ENCODE measurements at regions not wholly inside any gene's neighbourhood (a gene's known extent, or its start where the extent isn't known, plus 50 kb on each side); places are given as distances from the start of the nearest gene placed in this dataset.

DNA sequence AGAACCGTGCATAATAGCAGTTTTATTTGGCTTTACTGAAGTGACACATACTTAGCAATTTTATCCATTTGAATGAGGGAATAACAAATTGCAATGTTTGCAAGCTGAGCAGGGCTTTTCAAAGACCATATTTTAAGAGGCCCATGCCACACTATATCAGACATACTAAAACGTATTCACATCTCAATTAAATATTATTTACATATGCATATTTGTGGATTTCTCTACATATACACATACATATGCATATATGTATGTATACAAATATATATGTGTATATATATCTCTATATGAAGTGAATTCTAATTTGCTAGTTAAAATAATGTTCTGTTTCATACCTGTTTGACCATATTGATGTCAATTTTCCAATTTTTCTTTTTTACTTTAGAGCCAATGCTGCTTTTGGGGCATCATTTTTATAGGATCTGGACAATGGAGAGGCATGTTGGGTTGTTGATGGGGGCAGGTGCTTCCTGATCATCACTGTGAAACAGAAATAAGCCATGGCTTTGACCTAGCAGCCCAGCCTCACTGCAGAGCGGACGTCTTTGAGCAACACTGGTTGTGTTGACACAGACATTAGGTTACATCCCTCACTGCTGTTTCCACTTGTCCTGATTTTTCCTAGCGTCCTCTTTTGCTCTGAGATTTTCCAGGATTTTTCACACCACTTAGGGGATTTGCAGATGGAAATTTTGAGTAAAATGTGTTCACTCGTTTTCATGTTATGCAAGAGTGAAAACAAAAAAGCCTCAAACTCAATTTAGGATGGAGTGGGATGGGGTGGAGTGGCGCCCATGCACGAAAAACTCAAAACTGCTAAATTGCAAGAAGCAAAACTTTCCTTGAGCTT, 56.9 kb downstream of the RDH14 start:
- DNase-seq, result no peak

DNA sequence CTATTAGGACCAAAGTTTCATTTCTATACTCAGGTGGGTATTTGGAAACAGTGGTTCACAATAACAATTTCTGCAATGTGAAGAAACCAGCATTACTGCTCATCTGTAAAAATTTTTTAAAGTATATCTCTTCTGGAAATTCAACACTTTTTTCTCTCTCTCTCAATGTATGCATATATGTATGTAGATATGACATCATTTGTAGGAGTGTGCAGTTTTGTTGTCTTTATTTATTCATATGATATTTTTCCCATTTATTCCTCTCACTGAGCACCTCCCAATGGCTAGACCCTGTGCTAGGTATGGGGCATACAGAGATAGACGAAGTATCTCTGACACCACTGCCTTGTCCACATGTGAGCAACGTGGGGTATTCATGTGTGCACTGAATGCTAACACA, 58.3 kb downstream of the RDH14 start:
- DNase-seq, result no peak

DNA sequence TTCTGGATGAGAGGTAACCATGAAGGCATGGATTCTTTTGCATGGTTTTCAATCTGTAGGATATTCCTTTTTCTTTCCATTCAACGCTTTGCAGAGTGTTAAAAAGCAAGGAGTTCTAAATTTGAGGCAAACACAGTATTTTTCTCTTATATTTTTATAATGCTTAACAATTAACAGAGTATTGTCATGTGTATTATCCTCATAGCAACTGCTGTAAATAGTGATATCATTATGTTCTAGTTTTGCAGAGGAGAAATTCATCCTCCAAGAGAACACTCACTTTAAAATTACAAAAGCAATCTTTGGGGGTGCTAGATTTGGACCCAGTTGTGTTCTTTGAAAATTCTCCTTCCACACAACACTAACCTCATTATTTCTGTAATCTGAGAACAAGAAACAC, 58.7 kb downstream of the RDH14 start:
- DNase-seq, result no peak

DNA sequence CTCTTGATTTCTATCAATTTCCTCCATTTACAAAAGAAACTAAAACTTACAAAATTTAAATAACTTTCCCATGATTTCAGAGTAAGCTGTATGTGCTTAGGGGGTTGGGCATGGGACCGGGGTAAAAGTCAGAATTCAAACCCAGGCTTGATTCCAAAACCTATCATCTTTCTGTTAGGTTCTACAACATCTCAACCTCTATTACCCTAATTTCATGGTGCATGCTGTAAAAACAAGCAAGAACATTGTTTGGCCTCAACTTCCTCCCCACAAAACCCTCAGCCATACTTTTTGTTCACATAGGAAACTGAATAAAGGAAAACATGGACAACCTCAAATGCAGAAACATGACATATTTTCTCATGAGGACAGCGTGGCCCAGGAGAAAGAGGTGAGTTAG, 59.3 kb downstream of the RDH14 start:
- no peak for DNase-seq

DNA sequence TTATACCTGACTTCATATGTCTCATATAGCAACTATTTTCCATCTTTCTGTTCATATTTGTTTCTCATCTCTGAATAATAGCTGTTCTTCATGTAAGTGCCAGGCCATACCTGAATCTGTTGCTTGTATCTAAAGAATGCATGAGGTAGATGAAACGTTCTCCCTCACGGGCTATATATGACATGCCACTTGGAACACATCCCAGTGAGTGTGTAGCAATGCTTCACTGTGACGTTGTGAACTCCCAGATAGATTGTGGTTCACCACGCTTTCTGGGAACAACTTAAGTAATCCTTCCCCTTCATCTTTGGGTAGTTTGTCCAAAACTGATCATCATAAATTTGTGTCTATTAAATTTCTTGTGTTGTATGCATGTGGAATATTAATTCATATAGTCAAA, 60.1 kb downstream of the RDH14 start:
- DNase-seq, result no peak

DNA sequence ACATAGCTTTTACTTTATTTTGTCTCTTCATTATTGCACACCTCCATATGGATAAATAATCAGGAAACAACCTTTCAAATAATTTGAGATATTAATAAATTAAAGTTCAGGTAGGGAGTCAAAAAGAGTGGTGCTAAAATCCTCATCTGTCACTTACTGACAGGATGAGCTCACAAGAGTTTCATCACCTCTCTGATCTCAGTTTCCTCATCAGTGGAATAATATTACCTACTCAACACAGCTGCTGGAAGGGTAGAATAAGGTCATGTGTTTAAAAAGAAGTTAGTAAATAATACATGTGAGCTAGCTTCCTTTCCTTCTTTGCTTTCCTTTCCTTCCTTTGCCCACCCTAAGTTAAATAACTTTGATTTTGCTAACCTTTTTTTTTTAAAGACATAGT, 61.9 kb downstream of the RDH14 start:
- DNase-seq, result no peak

DNA sequence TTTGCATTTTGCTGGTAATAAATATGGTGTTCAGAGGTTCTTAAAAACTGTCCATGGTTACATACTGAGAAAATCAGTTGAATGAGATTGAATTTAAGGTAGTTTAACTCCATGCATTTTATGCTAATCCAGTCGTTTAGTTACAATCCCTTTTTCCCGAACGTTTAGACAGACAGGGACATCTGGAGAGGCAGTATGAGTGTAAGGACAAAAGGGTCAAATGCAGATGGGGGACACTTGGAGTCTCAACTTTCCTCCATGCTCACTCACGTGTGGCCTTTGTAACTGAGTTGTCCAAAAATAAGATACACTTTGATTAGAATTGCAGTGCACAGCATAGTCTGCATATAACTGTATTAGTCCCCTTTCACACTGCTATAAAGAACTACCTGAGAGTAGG, 63.9 kb downstream of the RDH14 start:
- DNase-seq, result no peak

DNA sequence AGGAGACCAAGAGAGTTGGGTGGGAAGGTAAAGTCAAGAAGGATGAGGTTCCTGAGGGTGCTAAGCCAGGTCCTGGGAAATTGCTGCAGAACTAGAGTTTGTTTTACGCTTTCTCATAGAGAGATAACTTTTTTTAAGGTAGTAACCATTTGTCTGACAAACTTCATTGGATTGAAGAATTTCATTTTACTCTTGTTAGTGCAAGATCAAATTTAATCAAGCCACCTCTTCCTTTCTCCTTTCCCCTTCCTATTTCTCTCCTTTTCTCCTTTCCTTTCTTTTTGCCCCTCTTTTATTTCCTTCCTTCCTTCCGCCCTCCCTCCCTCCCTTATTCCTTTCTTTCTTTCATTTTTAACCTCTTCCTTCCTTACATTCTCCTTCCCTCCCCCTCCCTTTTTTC, 65.4 kb downstream of the RDH14 start:
- no peak for DNase-seq

DNA sequence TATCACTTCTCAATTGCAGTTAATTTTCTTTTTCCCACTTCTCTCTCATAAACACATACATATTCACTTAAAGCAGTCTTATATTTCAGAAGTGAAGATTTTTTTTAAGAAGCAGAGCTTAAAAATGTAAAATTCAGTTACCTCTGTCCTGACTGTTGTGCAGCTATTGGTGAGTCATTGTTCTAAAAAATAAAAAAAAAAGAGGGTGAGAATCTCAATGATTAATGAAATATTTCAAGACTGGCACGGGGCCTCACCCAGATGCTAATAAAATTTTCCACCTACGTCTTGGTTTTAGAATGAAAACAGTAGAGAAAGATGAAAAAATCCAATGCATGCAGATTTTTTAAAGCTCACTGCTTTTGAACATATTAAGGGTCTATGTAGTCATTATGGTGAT, 67.7 kb downstream of the RDH14 start:
- no peak for DNase-seq

DNA sequence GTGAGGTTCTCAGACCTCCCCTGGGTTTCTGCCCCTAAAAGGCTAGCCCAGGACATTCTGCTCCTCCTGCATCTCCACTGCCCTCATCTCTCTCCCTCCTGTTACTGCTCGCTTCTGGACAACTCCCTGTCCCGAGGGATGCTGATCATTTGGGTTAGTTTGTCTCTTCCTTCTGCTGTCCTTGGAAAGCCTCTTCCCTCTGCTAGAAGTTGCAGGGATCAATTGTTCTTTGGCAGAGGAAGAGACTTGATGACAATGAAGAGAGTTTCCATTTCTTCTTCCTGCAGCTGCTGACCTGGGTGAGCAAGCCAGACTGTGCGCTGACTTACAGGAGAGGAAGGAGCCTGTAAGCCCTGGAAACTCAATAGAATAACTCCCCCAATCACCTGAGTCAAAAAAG, 68.9 kb downstream of the RDH14 start:
- DNase-seq, result no peak

DNA sequence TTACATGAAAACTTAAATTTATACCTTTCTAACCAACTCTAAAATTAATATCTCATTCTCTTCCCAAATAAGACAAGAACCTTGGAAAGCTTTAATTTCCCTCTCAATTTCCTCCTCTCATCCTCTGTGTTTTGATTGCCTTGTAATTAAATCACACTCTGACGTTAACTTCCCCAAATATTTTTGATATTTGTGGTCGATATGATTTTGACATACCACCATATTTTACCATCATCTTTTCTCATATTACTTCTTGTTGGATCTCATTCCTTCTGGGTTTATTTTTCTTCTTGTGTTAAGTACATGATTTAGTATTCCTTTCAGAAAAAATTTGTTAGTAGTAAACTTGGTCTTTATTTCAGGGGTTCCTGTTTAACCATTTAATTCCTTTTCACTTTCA, 69.6 kb downstream of the RDH14 start:
- no peak for DNase-seq

DNA sequence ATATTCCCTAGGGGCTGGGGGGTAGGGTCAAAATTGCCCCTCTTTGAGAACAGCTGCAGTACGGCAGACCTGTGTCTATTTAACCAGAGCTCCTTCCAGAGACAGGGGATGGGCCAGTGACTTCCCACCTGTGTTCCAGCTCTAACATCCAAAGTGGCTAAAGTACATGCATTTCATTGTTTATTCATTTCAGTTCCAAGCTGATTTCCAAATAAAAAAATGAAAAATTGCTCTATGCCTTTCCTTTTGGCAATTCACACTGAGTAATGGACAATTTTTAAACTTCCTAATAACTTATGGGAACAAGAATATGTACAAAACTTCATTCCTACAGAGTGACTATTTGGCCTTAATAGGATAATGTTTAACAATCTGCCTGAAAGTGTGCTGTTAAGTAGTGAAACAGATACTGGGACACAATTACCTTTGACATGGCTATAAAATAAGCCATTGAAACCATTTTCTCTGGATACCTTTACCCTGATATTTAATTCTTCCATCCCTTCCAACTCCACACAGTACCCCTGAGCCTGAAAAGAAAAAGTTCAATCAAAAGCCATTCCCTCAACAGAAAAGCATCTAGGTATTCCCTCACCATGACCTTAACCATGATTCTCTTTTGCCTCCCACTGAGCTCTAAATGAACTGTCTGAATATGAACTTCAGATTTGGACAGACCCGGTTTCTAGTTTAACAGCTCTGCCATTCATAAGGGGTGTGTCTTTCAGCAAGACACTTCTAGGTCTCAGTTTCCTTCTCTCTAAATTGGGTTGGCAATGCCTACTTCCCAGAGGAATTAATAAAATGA, 73.1 kb downstream of the RDH14 start:
- no peak for DNase-seq

DNA sequence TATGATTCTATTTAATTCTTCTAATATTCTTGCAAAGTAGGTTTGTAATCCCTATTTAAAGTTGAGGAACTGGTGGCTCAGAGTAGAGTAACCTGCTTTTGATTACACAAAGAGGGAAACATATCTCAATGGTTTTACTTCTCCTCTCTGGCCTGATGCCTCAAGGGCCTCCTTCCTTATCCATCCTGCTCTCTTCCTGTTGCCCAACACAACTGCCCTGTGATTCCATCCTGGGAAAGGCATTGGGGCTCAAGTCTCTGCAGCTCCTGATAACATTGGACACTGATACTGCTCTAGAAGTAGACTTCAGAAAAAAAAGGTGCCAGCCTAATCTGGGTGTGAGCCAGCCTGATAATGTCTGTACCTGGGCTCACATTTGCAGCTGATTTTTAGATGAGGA, 75.8 kb downstream of the RDH14 start:
- DNase-seq, result no peak

DNA sequence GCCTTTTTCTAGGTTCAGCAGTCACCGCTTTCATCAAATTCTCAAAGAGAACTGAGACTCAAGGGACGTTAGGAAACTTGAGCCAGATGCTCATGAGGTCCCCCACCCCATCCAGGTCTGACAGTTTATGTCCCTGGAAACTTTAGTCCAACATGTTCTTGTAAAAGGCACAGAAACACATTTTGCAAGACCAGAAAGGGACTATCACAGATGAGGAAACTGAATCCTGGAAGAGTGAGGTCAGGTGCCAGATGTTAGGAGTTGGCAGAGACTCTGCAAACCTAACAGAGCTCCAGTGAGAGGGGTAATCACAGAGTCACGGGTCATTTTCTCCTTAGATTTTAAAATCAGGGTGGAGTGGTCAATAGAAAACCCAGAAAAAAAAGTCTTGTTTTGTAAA, 76.6 kb downstream of the RDH14 start:
- DNase-seq, result no peak

DNA sequence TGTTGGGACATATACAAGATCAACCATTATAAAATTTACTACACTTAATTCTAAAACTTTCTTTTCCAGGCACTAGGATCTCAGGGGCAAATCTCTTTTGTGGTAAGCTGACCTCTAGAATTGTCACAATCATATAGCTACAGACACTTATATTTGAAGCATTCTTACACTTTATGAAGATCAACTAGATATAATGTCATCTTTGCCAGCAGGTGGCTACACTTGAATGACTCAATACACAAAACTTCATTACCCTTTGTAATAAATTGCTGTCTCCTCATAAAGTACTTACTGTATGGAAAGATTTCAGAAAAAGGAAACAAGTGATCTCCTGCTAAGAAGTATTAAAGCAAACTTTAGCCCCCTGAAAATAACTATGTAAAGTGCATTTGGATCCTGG, 77.8 kb downstream of the RDH14 start:
- no peak for DNase-seq

DNA sequence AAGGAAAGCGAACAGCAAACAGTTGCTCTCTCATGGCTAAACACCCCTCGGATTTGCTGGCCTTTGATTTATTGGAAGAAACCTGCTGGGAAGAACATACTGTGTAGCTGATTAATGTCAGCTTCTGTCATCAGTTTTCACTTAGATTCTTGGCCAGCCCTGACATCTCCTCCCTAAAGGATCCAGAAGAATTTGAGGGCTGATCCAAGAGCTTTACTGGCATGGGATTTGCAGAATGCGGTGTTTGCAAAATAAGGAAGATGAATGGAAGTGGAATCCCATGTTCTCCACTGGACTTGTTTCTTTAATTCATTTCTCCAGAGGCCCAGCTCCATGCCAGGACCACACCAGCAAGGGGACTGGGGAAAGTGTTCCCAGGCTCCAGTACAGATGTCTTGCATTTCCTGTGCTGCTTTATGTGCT, 80.5 kb downstream of the RDH14 start:
- no peak for DNase-seq

DNA sequence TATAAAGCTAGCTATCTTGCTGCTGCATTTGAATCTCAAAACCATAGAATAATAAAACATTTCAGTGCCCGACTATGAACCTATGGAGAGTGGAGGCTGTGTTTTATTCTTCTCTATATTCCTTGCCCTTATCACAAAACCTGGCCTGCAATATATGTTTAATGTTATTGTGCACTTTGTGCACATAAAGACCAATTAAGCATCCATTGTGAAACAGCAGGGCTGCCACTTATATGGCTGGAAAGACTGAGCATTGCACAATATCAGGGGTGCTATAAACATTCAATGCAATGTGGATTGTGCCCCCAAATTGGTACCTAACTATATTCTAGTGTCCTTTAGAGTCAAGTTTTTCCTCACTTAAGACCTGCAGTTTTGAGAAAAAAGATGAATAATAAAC, 83.2 kb downstream of the RDH14 start:
- no peak for DNase-seq

DNA sequence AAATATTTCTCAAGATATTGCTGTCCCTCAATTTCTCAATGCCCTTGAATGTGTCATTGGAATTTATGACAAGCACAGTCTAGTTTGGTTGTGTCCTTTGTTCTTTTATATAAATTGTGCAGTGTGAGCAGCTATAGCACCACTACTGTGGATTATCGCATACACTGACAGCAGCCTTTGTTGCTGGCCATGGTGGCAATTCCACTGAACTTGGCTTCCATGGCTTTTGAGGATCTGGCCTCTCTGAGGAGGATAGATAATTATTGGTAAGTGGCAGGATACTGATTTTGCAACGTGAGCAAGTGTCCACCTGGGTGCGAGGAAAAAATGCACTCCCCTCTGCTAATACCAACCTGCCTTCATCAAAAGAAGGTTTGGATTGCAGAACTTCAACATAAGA, 84.0 kb downstream of the RDH14 start:
- DNase-seq, result no peak

DNA sequence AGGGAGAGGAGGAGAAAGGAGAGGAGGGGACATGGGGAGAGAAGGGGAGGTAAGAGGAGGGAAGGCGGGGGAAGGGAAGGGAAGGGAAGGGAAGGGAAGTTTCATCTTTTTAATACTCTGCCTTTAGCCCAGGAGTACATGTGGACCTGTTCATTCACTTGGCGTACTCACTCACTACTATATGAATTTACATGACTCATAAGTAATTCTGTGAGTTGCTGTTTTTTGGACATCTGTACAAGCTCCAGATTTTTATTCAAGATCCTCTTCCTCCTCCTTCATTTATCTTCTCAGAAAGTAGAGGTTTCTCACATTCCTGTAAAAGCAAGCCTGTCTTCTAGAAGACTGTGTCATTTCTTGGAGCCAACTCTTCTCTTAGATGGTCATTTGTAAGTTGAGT, 84.6 kb downstream of the RDH14 start:
- DNase-seq, result no peak

DNA sequence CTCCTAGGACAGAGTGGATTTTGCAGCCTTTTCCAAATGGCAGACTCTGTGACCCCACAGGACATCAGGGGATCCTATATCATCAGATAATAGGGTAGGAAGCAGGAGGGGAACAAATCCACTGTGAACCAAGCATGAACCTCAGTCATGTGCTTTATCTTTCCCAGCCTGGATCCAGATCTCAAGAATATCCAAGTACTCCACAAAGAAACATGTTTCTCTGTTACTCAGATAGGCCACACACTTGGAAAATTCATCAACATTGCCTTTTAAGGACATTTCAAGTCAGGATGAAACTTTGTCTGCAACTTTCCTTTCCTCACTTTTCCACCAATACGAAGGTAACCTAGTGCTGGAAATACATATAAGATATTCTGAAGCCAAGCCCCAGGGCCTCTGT, 85.8 kb downstream of the RDH14 start:
- no peak for DNase-seq

DNA sequence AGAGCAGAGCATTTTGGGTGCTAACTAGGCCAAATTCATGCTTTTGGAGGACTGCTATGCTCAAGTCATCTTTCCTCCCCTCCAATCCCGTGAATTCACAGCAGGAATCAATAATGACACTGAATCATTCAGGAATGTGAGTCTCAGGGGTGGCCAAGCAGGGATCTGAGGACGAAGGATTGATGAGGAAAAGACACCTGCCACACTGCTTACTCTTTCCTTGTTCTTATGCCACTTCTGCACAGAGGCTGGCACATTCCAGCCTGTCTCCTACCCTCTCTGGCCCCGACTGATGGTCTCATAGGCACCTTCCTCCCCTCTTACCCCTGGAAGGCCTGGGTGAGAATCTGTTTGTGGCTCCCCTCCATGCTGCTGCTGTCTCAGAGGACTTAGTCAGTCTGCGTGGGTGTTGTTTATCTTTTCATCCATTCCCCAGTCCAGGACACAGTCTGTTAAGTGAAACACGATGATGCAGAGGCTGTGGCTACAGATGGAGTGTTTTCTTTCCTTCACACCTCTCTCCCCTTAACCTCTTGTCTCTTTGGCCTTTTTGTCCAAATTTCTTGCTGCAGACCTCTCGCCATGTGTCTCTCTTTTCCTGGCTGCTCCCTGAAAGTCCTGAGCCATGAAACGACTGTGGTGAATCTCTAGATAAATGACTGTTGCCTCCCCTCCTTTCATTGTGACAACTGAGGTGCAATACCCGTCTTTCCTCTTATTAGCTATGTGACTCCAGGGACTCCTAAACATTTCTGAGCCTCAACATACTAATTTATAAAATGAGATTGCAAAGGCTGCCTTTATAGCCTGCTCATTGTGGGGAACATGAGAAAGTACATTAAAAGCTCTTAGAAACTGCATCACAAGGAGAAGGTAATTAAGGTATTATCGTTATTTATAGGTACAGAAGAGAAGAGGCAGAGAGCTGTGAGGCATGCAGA, 86.9 kb downstream of the RDH14 start:
- no peak for DNase-seq

DNA sequence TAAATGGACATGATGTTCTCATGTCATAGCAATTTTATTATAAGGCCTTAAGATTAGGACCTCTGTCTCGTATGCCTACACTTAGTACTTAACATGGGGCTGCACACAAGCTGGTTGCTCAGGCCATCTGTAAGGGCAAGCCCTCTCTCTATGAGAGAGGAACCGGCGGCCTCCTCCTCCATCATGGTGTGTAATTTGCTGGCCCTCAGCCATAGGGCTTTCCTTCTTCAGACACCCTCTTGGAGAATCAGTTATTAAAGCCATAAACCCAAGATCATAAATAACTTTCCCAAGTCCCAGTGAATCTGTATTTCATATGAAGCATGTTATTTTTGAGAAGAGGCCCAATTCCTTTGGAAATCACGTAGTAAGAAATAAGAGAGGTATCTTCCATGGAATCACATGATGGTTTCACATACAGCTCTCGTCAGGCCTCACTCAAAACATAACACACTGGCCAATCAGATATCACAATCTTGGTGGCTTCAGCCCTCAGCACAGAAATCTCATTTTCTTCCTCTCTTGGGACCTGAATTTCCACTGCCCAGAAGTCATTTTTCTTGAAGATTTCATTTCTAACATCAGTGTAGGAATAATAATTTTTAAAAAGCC, 92.6 kb downstream of the RDH14 start:
- no peak for DNase-seq

DNA sequence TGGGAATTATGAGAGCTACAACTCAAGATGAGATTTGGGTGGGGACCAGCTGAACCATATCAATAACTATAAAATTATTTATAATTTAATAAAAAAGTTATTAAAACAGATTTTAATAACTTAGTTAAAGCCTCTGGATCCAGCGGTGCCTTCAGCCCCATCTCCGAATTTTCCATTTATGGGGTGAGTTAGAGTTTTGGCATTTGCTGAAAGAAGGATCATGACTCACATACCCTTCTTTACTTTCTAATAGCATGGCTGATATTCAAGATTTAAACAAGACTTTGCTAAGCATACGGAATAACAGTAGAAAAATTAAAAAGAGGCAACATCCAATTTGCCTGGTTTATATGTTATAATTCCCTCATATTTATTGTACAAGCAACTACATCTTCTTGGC, 94.5 kb downstream of the RDH14 start:
- DNase-seq, result no peak

Data from activated naive CD4-positive, alpha-beta T cell treated with anti-CD3 and anti-CD28 coated beads, Interleukin-2, amount 50 U/mL, for 16 hours (primary cell).